ENCODE measurements at regions not wholly inside any gene's neighbourhood (a gene's known extent, or its start where the extent isn't known, plus 50 kb on each side); places are given as distances from the start of the nearest gene placed in this dataset.

- TF ChIP-seq, protein P1, sequence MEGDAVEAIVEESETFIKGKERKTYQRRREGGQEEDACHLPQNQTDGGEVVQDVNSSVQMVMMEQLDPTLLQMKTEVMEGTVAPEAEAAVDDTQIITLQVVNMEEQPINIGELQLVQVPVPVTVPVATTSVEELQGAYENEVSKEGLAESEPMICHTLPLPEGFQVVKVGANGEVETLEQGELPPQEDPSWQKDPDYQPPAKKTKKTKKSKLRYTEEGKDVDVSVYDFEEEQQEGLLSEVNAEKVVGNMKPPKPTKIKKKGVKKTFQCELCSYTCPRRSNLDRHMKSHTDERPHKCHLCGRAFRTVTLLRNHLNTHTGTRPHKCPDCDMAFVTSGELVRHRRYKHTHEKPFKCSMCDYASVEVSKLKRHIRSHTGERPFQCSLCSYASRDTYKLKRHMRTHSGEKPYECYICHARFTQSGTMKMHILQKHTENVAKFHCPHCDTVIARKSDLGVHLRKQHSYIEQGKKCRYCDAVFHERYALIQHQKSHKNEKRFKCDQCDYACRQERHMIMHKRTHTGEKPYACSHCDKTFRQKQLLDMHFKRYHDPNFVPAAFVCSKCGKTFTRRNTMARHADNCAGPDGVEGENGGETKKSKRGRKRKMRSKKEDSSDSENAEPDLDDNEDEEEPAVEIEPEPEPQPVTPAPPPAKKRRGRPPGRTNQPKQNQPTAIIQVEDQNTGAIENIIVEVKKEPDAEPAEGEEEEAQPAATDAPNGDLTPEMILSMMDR (IDR thresholded peaks at IDR 0.05) = no peak
- no peak for TF ChIP-seq EZH2 (IDR thresholded peaks at IDR 0.05; ENCODE audit: borderline replicate concordance, insufficient read depth, low read depth, low read length, poor library complexity, severe bottlenecking)
Measured at GRCh38 chr10:105466521-105466920, 825.4 kb downstream of the SORCS3 start.

Measured in B cell (primary cell).